SIG-M5 treated with dmso at 0.1 percent for 504 hours (cell line): ENCODE measurements at regions not wholly inside any gene's neighbourhood (a gene's known extent, or its start where the extent isn't known, plus 50 kb on each side); places are given as distances from the start of the nearest gene placed in this dataset.
A peak's percentile ranks its signal among the peaks of the same experiment; 100 is the strongest.
"Not testable (repeated sequence)": the region's sequence is repeated elsewhere in the genome, so short reads cannot be mapped to it uniquely, and the experiment has no call there.

Experiments
- DNase-seq: peaks from one replicate; lab custom pipeline; 2025; ENCODE audit not compliant: unreplicated experiment; lab: John Stamatoyannopoulos, UW

DNA sequence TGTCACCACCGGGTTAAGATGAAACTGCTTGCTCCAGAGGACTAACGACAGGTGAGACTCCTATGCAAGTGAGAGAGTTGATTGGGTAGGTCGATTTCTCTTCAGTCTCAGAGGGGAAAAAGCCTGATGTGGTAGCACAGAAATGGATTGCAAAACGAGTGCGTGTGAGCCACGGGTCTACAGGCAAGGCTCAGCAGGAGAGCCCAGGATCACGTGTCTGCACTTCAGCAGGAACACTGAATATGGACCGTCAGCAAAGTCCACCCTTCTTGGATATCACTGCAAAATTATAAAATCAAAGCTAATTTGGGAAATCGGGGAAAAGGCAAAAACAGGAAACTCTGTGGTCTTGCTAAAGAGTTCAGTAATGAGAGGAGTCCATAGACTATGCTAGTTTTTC lies 107.7 kb upstream of the ZNF648 start:
- peak; percentile 60 for DNase-seq

GRCh38 chr1:182166750-182167149 lies 105.2 kb upstream of the ZNF648 start:
- DNase-seq: no peak

GRCh38 chr1:182166321-182166720 lies 104.8 kb upstream of the ZNF648 start:
- no peak for DNase-seq

DNA sequence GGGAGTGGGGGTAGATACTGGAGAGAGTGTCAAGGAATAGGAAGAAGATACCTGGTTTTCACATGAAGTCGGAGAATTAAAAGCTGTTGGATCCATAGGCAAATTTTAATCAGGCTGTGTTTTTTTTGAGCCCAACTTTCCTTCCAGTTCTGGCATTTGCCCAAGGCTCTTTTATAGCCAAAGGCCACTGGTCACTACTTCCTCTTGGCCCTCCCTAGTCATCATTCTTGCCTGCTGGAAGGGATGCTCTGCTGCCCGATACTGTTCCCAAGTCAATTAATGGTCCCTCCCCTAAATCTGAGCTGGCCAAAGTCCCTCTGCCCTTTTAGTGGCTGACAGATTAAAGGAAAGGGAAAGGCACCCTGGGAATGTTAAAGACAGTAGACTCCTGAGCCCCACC lies 102.8 kb upstream of the ZNF648 start:
- DNase-seq: no peak

- DNase-seq: no peak
Observed at GRCh38 chr1:182163821-182164223, 102.3 kb upstream of the ZNF648 start.

GRCh38 chr1:182159443-182159842 lies 97.9 kb upstream of the ZNF648 start:
- no peak for DNase-seq

DNA sequence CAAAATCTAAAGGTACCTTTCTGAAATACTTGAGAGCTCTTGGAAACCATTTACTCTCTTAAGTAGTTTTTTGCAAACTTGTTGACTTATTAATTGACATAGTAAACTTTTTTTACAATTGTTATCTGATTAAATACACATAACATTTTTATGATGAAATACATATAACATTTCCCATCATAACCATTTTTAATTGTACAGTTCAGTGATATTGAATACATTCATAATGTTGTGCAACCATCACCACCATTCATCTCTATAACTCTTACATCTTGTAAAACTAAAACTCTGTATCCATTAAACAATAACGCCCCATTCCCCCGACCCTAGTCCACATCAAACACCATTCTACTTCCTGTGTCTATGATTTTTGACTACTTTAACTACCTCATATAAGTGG lies 95.7 kb upstream of the ZNF648 start:
- DNase-seq: no peak

GRCh38 chr1:182154425-182154824 lies 92.9 kb upstream of the ZNF648 start:
- DNase-seq: not testable (repeated sequence)

DNA sequence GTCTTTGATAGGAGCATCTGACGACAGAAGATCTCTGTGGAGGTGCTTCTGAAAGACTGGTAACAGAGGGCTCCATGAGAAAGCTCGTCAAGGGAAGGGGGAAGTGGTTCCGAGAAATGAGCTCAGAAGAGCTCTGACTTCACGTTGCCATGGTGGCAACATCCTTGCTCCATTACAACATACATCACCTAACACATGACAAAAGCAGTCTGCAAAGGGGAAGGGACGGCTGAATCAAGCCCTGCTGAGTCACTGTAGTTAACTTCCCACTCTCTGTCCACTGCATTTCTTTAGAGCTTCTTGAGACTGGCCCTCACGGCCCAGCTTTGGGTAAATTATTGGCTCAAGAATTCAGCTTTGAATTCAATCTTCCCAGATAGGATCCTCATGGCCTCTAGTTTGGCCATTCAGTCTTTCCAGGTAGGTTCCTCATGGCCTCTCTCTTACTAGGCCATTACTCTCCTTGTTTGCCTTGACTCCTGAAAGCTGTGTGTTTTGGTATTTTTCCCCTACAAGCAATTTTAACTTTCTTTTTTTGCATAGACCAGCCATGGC lies 88.0 kb upstream of the ZNF648 start:
- DNase-seq: peak; percentile 98

GRCh38 chr1:182147951-182148350 lies 86.4 kb upstream of the ZNF648 start:
- no peak for DNase-seq

DNA sequence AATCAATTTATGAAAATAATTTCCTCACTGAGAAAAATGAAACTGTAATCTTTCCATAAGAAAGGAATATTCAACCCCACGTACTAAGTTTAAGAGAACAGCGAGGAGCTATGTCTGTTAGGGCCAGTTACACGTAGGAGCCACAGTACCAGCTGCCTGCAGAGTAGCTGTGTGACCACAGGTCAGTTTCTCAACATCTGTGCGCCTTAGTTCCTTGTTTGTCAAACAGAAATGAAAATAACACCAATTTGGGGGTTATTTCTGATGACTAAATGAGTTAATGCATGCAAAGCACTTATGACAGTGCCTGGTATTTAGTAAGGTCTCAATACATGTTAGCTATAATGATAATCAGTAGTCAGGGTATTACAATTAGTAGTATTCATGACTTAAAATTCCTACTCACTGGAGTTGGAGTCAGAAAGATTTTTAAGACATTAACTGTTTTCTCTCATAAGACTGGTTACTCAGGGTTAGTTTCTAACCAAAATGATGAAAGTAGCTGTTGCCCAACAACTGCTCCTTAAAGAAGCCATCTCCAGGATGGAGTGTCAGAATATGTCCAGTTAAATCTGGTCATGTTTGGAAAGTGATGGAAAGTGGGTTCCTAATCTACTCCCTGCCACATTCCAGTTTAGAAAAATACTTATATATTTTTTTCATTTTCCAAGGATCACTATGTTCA lies 85.8 kb upstream of the ZNF648 start:
- peak; percentile 88 for DNase-seq

GRCh38 chr1:182146286-182146685 lies 84.8 kb upstream of the ZNF648 start:
- no peak for DNase-seq

DNA sequence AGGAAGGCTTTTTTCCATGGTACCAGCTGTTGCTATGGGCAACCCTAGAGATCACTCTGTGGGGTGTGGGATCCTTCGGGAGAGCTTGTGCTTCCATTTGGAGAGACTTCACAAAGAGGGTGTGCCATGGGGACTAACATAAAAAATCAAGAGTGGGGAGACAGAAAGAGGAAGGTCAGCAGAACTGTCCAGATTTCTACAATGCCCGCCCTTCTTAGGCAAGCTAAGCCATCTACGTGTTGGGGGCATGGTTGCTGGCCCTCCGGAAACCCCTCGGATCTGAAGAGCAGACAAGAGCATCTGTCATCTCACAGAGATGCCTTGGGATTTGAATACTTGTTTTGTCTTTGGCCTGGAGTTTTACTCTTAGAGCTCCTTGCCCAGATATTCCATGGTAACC lies 83.9 kb upstream of the ZNF648 start:
- DNase-seq: no peak

GRCh38 chr1:182144646-182145030 lies 83.1 kb upstream of the ZNF648 start:
- DNase-seq: no peak

DNA sequence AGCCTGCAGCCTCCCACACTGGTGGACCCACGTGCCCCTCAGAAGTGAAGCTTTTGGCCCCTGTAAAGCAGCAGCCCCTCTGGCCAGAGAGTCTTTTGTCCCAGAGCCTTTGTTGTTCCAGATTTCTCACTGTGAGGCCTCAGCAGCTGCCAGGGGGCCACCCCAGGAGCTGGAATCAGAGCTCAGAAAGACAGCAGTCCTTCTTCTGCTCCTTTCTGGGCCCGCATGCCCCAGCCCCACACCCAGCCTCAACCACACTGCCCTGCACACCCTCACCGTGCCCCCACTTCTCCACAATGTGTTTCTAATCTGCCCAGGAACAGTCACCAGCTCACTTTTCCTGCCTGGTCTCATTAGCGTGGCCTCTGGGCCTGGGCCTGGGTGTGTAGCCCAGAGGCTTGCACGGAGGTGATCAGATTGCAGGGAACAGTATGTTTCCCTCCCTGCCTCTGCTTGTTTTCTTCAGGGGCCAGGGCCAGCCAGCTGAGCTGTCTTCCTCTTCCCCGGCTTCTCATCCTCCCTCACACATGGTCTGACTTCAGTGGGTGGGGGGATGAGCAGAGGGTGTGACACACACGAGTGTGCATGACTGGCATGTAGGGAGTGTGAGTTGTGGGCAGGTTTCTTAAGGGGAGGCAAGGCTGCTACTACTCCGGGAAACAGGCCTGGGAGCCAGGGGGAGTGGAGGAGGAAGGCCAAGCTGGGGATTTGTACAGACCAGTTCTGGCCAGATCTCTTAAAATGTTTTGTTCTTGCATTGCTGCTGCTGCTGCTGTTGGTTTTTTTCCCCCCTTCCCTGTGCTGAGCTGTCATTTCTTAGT lies 82.5 kb upstream of the ZNF648 start:
- peak; percentile 29 for DNase-seq

DNA sequence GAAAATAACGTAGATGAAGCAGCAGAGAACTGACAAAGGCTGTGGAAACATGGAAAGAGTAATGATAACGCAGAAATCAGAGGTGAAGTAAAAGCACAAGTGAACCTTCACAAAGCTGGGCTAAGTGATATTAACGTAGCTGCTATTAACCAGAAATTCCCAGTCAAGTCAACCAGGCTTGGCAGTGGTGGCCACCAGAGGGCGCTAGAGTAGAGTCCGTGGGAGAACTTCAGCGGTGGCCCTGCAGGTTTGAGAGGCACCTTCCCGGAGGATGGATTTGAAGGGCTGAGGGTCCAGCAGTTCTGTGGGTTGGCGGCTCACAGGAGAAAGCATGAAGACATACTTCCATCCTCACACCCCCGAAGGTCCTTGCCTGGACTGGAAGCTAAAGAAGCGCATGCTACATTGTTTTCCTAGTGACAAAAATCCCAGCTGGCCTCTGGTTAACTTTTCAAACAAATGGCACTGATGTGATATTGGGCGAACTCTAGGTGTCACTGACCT lies 81.7 kb upstream of the ZNF648 start:
- DNase-seq: peak; percentile 84

DNA sequence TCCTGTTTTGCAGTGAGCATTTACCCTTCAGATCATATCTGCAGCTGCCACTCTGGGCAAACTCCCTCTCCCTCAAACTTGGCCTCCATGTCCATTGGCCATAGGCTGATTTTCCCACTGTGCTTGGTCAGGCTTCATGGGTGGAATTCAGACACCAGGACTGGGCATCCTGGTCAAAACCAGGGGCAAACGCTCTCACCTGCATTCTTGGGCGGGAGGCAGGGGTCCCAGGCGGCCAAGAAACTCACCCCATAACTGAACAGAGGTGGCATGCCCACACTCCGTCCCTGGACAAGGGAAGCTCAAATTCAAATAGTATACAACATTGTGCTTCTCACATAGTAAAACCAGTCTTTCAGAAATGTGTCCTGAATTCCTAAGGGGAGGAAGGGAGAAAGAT lies 81.1 kb upstream of the ZNF648 start:
- no peak for DNase-seq

DNA sequence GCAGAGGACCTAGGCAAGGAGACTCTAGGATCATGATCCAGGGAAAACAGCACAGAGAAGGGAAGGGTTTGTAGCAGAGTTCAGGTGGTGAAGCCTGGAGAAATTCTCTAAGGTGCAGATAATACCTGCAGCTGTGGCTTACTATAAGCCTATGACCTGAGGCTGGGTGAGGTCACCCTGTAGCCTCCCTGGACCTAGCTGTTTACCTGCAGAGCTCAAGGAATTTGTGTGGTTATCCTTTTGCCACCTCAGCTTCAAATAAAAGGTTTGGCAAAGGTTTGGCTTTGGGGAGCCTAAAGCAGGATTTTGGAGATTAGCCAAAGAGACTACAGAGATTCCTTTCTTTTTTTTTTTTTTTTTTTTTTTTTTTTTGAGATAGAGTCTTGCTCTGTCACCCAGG lies 79.5 kb upstream of the ZNF648 start:
- DNase-seq: no peak

DNA sequence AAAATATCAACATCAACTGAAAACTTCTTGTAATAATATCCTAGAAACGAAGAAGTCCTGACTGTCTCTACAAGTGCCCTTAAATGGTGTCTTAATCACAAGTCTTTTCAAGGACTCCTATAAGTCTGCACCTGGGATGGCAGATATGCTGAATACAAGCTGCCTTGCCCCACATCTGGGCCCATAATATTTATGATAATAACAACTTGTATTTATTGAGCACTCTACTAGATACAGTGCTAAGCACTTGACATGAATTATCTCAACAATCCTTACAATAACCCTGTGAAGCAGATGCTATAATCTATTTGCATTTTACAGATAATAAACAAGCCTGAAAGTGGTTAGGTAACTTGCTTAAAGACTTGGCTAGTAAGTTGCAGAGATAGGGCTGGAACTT lies 78.0 kb upstream of the ZNF648 start:
- DNase-seq: no peak

DNA sequence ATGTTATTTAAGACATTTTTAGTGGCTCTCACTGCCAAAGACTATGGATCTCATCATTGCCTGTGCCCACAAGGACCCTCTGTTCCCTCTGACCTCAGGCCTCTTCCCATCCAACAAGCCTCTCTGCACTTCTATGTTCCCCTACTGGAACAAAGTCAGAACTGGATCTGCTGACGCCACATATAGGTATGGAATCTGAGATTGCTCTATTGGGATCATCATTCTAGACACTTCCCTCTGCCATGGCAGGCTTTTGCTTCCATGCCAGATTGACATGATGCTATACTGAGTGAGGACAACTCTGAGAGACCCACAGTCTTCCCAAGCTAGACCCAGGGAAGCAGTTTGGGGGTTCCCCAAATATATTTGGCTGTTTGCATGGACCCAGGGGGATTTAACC lies 76.0 kb upstream of the ZNF648 start:
- DNase-seq: no peak

DNA sequence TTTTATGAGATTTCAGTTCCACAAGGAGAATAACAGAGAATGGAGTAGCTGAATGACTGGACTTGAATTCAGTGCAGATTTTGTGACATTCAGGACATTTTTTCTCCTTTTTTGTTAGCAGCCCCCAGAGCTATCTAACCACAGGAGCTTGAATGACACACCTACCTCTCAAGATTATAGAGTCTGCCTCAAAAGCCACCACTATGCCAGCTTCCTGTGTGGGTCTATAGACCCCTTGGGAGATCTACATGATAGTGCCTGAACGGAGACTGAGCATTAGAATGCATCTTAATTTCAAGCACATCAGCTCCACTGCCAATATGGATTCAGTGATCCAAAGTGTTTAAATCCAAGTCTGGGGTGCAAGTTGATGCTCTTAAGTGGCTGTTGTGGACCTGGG lies 74.4 kb upstream of the ZNF648 start:
- DNase-seq: no peak

- DNase-seq: no peak
Observed at GRCh38 chr1:182134257-182134656, 72.7 kb upstream of the ZNF648 start.
